BE2C (cell line): ENCODE measurements at regions not wholly inside any gene's neighbourhood (a gene's known extent, or its start where the extent isn't known, plus 50 kb on each side); places are given as distances from the start of the nearest gene placed in this dataset.

Experiments used
- DNase-seq: peaks from one replicate; pipeline ENCODE4 v3.0.0-alpha.2; 2020
- H3K27me3 ChIP-seq: fragments of 250-450 bp; sonication (Bioruptor Pico); 2 replicates; pipeline ENCODE4 v1.5.1; 2020; ENCODE audit warnings: mild to moderate bottlenecking
- H3K36me3 ChIP-seq: fragments of 250-450 bp; sonication (Bioruptor Pico); 2 replicates; pipeline ENCODE4 v1.5.1; 2020; ENCODE audit warnings: mild to moderate bottlenecking
- H3K4me1 ChIP-seq: fragments of 250-450 bp; sonication (Bioruptor Pico); 2 replicates; pipeline ENCODE4 v1.5.1; 2020
- H3K4me3 ChIP-seq: 2 replicates; pipeline ENCODE4 v1.5.1; 2011; ENCODE audit warnings: low read depth, low read length
- H3K9me3 ChIP-seq: fragments of 250-450 bp; sonication (Bioruptor Pico); 2 replicates; pipeline ENCODE4 v1.5.1; 2020
- TF ChIP-seq, protein P1 (sequence below): IDR thresholded peaks from 2 replicates; pipeline ENCODE4 v1.5.1; 2012; ENCODE audit warnings: mild to moderate bottlenecking, low read depth, low read length

DNA sequence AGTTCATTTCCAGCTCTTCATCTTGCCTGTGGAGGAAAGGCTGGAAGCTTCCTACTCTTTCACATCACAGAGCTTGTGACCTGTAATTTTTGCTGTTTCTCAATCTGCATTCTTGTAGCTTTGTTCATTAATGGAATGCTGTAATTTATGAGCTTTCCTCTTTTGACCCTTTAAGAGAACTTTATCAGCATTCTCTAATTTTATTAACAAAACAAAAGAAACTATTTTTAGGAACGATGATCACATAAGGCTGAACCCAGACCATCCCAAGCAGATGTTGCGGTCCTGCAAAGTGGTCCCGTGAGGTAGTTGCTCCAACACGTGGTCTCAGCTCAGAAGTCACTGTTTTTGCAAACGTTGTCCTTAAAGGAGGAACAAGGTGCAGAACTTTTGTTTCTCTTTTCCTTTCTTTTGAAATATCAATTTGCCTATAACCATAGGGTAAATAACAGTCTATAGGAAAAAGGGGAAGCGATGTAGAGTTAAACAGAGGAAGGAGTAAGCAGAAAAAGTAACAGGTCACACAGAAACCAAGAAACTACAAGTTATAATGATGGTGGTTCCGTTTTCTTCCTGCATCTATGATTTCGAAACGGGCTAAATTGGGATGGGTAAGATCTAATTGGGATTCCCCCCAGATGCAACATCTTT is 121.3 kb upstream of the PHACTR1 start:
- 0 out of 2 replicates have a peak, but pooled peaks cover 4% of the 10 kb centered on the region for H3K4me1 ChIP-seq
- DNase-seq = peak; percentile 11

GRCh38 chr6:12596731-12597130 is 119.8 kb upstream of the PHACTR1 start:
- Histone ChIP-seq H3K36me3 (no peaks in the 10 kb centered on the region), H3K4me3 (no peak overlapping the region), H3K9me3 (no peaks in the 10 kb centered on the region), H3K4me1 (0 out of 2 replicates have a peak, but pooled peaks cover 4% of the 10 kb centered on the region), H3K27me3 (no peaks in the 10 kb centered on the region)
- TF ChIP-seq, protein P1, sequence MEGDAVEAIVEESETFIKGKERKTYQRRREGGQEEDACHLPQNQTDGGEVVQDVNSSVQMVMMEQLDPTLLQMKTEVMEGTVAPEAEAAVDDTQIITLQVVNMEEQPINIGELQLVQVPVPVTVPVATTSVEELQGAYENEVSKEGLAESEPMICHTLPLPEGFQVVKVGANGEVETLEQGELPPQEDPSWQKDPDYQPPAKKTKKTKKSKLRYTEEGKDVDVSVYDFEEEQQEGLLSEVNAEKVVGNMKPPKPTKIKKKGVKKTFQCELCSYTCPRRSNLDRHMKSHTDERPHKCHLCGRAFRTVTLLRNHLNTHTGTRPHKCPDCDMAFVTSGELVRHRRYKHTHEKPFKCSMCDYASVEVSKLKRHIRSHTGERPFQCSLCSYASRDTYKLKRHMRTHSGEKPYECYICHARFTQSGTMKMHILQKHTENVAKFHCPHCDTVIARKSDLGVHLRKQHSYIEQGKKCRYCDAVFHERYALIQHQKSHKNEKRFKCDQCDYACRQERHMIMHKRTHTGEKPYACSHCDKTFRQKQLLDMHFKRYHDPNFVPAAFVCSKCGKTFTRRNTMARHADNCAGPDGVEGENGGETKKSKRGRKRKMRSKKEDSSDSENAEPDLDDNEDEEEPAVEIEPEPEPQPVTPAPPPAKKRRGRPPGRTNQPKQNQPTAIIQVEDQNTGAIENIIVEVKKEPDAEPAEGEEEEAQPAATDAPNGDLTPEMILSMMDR = no peak
- no peak for DNase-seq

More for the DNA sequence above, 121.3 kb upstream of the PHACTR1 start:
- Histone ChIP-seq H3K27me3 (no peaks in the 10 kb centered on the region), H3K4me3 (no peak overlapping the region), H3K36me3 (no peaks in the 10 kb centered on the region), H3K9me3 (no peaks in the 10 kb centered on the region)
- TF ChIP-seq, protein P1 = no peak

DNA sequence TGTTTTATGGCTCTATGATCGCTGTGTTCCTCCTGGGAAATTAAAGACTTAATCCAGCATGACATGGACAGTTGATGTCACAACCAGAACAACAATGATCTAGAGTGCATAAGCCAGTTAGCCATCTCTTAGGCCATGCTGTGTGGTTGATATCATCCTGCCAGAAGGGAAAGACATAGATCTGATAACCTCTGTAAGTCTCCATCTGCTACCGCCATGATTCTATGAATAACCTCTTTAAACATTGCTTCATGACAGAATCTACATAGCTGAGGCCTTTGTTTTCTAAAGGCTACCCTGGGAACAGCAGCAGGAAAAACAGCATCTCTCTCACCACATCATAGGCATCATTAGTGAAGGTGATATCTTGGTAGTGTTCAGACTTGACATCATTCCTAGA is 117.6 kb upstream of the PHACTR1 start:
- Histone ChIP-seq H3K4me1 (0 out of 2 replicates have a peak, but pooled peaks cover 4% of the 10 kb centered on the region), H3K9me3 (no peaks in the 10 kb centered on the region), H3K4me3 (no peak overlapping the region), H3K27me3 (no peaks in the 10 kb centered on the region), H3K36me3 (no peaks in the 10 kb centered on the region)
- no peak for DNase-seq
- TF ChIP-seq, protein P1 = no peak

DNA sequence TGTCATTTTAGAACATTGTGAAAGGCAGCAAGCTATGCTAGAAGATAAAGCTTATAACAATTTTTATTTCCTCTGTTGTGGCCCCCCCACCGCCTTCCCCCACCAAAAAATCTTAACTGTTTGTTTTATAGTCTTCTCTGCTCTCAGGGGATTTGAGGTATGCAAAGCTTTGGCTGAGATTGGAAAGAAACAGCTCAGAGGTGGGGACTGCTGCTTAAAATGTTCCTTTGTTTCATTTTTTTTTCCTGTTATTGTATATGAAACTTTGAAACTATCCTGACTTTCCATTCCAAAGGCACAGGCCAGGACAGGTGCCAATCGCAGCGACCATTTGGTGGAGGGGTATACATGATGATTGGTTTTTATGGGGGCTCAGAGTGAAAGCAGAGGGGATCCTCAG is 114.7 kb upstream of the PHACTR1 start:
- Histone ChIP-seq H3K36me3 (no peaks in the 10 kb centered on the region), H3K4me3 (no peak overlapping the region), H3K4me1 (0 out of 2 replicates have a peak, but pooled peaks cover 4% of the 10 kb centered on the region), H3K27me3 (0 out of 2 replicates have a peak, but pooled peaks cover 2% of the 10 kb centered on the region), H3K9me3 (no peaks in the 10 kb centered on the region)
- TF ChIP-seq, protein P1 = no peak
- no peak for DNase-seq

DNA sequence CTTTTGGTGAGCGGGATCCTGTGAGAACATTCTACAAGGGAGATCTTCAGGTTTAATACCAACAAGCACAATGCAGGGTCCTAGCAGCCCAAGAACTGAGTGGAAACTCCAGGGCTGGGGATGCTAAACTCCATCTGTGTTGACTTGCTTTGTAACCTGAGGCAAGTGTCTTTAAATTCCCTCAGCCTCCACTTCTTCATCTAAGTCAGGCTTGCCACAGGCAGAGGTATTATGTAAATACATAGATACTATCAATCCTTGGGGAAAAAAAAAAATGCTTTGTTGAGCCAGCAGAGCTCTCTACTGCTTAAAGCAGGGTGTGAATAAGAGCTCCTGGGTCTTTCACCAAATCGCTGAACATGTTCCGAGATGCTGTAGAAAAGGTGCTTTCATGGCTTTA is 114.2 kb upstream of the PHACTR1 start:
- Histone ChIP-seq H3K9me3 (no peaks in the 10 kb centered on the region), H3K4me1 (0 out of 2 replicates have a peak, but pooled peaks cover 4% of the 10 kb centered on the region), H3K27me3 (0 out of 2 replicates have a peak, but pooled peaks cover 5% of the 10 kb centered on the region), H3K36me3 (no peaks in the 10 kb centered on the region), H3K4me3 (no peak overlapping the region)
- TF ChIP-seq, protein P1 = no peak
- DNase-seq = no peak

DNA sequence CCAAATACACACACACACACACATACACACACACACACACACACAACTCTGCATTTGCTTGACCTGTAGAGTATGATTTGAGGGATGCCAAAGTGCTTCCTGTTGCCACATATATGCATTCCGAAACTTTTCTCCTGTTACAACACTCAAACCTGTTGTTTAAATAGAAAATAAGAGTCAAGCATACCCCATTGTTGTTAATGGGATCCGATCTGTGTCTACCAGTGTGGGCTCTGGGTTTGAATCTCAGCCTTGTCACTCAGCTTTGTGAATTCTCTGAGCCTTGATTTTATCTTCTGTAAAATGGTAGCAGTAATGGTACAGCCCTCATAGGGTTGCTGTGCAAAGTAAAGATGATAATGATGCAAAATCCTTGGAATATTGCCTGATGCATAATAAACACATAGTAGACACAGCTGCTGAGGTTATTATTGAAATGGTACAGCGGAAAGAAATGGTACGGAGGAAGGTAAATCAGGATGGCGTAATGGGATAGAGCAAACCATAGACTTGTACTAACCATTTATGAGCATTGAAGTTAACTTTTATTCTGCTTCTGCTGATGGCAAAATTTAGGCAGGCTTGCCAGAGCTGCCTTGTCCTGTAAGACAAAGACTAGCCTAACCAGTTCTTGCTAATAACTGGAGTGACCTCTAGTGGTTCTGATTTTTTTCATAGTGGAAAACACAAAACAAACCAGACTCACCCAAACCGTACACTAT is 113.5 kb upstream of the PHACTR1 start:
- 0 out of 2 replicates have a peak, but pooled peaks cover 5% of the 10 kb centered on the region for H3K27me3 ChIP-seq
- DNase-seq = peak; percentile 12
- no peaks in the 10 kb centered on the region for H3K36me3 ChIP-seq
- H3K4me1 ChIP-seq = 0 out of 2 replicates have a peak, but pooled peaks cover 4% of the 10 kb centered on the region
- no peaks in the 10 kb centered on the region for H3K9me3 ChIP-seq
- TF ChIP-seq, protein P1 = peak; percentile 55
- no peak overlapping the region for H3K4me3 ChIP-seq
